ENCODE measurements at regions not wholly inside any gene's neighbourhood (a gene's known extent, or its start where the extent isn't known, plus 50 kb on each side); places are given as distances from the start of the nearest gene placed in this dataset.

- DNase-seq (ENCODE audit: low read depth) = no peak
- TF ChIP-seq POLR2A (IDR thresholded peaks at IDR 0.05; ENCODE audit: extremely low read depth, insufficient read length) (no peak), MYC (IDR thresholded peaks at IDR 0.05; ENCODE audit: low read depth, low read length) (no peak)
- TF ChIP-seq, protein P1, sequence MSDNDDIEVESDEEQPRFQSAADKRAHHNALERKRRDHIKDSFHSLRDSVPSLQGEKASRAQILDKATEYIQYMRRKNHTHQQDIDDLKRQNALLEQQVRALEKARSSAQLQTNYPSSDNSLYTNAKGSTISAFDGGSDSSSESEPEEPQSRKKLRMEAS (IDR thresholded peaks at IDR 0.05; ENCODE audit: low read depth, low read length) = no peak
- TF ChIP-seq, protein P2, sequence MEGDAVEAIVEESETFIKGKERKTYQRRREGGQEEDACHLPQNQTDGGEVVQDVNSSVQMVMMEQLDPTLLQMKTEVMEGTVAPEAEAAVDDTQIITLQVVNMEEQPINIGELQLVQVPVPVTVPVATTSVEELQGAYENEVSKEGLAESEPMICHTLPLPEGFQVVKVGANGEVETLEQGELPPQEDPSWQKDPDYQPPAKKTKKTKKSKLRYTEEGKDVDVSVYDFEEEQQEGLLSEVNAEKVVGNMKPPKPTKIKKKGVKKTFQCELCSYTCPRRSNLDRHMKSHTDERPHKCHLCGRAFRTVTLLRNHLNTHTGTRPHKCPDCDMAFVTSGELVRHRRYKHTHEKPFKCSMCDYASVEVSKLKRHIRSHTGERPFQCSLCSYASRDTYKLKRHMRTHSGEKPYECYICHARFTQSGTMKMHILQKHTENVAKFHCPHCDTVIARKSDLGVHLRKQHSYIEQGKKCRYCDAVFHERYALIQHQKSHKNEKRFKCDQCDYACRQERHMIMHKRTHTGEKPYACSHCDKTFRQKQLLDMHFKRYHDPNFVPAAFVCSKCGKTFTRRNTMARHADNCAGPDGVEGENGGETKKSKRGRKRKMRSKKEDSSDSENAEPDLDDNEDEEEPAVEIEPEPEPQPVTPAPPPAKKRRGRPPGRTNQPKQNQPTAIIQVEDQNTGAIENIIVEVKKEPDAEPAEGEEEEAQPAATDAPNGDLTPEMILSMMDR (IDR thresholded peaks at IDR 0.05; ENCODE audit: low read depth, low read length) = no peak
- H3K4me3 ChIP-seq (ENCODE audit: low read depth, low read length) = no peak overlapping the region
Observed at GRCh38 chr3:29145360-29145759, 135.5 kb upstream of the RBMS3 start.

DNA sequence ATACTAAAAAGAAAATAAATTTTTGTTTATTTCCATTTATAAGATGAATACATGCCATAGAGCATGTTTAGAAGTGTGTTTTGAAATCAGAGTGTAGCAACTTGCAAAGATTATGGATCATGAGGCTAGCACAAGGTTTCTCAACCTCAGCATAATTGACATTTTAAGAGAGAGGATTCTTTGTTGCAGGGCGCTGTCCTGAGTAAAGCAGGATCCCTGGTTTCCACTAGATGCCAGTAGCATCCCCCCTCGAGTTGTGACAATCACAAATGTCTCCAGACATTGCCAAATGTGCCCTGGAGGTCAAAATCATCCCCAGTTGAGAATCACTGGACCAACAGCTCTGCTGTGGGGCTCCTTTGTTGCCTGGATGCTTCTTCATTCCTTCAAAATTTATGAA lies 128.5 kb upstream of the RBMS3 start:
- TF ChIP-seq, protein P2 (IDR thresholded peaks at IDR 0.05; ENCODE audit: low read depth, low read length) = no peak
- no peak for TF ChIP-seq MYC (IDR thresholded peaks at IDR 0.05; ENCODE audit: low read depth, low read length)
- TF ChIP-seq POLR2A (IDR thresholded peaks at IDR 0.05; ENCODE audit: extremely low read depth, insufficient read length) = no peak
- TF ChIP-seq, protein P1 (IDR thresholded peaks at IDR 0.05; ENCODE audit: low read depth, low read length) = no peak
- DNase-seq (ENCODE audit: low read depth) = no peak
- H3K4me3 ChIP-seq (ENCODE audit: low read depth, low read length) = no peak overlapping the region

- no peak overlapping the region for H3K4me3 ChIP-seq (ENCODE audit: low read depth, low read length)
- TF ChIP-seq, protein P2 (IDR thresholded peaks at IDR 0.05; ENCODE audit: low read depth, low read length) = no peak
- no peak for TF ChIP-seq MYC (IDR thresholded peaks at IDR 0.05; ENCODE audit: low read depth, low read length)
- DNase-seq (ENCODE audit: low read depth) = peak; percentile 49
Observed at GRCh38 chr3:29153811-29154210, 127.1 kb upstream of the RBMS3 start.

GRCh38 chr3:29156086-29156715 lies 124.7 kb upstream of the RBMS3 start:
- no peak overlapping the region for H3K4me3 ChIP-seq (ENCODE audit: low read depth, low read length)
- TF ChIP-seq POLR2A (IDR thresholded peaks at IDR 0.05; ENCODE audit: extremely low read depth, insufficient read length) (no peak), MYC (IDR thresholded peaks at IDR 0.05; ENCODE audit: low read depth, low read length) (no peak)
- TF ChIP-seq, protein P1 (IDR thresholded peaks at IDR 0.05; ENCODE audit: low read depth, low read length) = no peak
- TF ChIP-seq, protein P2 (IDR thresholded peaks at IDR 0.05; ENCODE audit: low read depth, low read length) = no peak
- no peak for DNase-seq (ENCODE audit: low read depth)

DNA sequence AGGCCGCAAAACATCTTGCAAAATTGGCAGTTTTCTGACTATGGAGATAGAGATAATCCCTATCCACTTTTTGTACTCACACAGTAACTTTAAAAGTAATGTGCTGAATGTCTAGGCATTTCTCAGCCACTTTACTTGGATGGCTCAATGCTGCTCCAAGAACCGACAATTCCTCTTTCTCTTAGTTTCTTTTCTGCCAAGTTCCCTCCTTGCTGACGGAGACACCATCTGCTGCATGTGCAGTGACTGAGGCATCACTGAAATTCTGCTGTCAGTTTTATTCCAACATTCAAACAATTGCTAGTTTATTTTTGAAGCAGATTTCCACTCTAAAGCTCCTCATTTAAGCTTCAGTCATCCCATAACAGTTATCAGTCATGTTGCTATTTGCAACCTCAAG lies 116.0 kb upstream of the RBMS3 start:
- no peak for TF ChIP-seq MYC (IDR thresholded peaks at IDR 0.05; ENCODE audit: low read depth, low read length)
- TF ChIP-seq, protein P2 (IDR thresholded peaks at IDR 0.05; ENCODE audit: low read depth, low read length) = no peak
- no peak for TF ChIP-seq POLR2A (IDR thresholded peaks at IDR 0.05; ENCODE audit: extremely low read depth, insufficient read length)
- TF ChIP-seq, protein P1 (IDR thresholded peaks at IDR 0.05; ENCODE audit: low read depth, low read length) = no peak
- no peak for DNase-seq (ENCODE audit: low read depth)
- no peak overlapping the region for H3K4me3 ChIP-seq (ENCODE audit: low read depth, low read length)

DNA sequence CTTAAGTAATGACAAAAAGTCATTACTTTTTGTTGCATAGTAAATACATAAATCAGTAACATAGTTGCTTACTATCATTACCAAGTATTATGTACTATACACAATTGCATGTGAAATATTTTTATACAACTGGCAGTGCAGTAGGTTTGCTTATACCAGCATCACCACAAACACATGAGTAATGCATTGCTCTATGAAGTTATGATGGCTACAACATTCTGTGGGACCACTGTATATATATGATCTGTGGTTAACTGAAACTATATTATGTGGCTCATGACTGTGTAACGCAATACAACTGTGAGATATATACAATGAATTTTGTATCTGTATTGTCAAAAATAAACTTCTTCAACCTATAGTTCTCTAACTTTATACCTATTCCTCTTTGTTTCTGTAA lies 113.7 kb upstream of the RBMS3 start:
- no peak for TF ChIP-seq POLR2A (IDR thresholded peaks at IDR 0.05; ENCODE audit: extremely low read depth, insufficient read length)
- TF ChIP-seq, protein P2 (IDR thresholded peaks at IDR 0.05; ENCODE audit: low read depth, low read length) = no peak
- TF ChIP-seq MYC (IDR thresholded peaks at IDR 0.05; ENCODE audit: low read depth, low read length) = no peak
- TF ChIP-seq, protein P1 (IDR thresholded peaks at IDR 0.05; ENCODE audit: low read depth, low read length) = no peak
- no peak overlapping the region for H3K4me3 ChIP-seq (ENCODE audit: low read depth, low read length)
- no peak for DNase-seq (ENCODE audit: low read depth)
